ENCODE measurements at regions not wholly inside any gene's neighbourhood (a gene's known extent, or its start where the extent isn't known, plus 50 kb on each side); places are given as distances from the start of the nearest gene placed in this dataset.

DNA sequence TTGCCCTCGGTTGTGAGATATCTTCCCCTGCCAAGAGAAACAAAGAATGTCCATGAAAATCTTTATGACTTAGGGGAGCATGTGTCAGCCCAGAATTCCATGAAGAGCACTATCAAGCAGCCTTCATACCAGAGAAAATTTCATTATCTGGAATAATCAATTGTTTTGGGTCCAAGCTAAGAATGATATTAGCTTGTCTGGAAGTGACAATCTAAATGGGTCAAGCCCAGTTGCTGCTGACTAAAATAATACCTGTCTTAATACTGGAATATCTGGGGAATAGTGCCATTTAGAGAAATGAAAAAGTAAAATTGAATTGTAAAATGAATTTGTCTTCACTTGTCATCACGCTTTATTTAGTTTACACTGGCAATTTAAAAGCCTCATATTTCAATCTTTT lies 407.4 kb downstream of the PLA2G4A start:
- DNase-seq (ENCODE audit: low read depth, low spot score): no peak

DNA sequence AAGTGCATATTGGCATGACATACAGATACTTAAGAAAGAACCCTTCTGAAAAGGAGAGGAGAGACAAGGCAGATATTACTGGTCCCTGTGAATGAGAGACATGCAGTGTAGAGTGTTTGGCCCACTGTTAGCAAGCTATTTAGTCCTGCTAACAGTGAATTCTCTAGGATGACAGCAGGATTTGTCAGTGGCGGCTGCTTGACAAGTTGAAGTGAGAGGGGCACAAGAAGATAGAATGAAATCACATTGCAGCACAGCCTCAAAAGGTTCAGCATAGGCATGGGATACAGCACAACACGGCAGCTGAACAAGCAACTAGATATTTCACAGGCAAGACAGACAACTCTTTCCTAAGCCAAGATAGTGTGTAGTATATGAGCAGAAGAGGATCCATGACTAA lies 407.9 kb downstream of the PLA2G4A start:
- no peak for DNase-seq (ENCODE audit: low read depth, low spot score)

DNA sequence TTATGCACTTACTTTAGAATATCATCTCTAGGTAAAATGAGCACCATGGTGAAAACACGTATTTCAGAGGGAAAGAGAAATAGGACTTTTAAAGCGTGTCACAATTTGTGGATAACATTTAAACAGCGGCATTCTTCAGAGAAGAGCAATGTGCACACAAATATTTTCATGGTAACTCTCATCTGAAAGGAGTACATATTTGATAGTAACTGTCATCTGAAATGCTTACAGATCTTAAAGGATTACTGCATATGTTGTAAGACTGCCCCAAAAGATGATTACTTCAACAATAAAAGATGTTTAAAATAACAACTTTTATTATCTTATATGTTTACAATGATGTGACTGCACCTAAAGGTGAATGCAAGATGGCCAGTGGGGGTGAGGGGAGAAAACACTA lies 408.8 kb downstream of the PLA2G4A start:
- DNase-seq (ENCODE audit: low read depth, low spot score): no peak

DNA sequence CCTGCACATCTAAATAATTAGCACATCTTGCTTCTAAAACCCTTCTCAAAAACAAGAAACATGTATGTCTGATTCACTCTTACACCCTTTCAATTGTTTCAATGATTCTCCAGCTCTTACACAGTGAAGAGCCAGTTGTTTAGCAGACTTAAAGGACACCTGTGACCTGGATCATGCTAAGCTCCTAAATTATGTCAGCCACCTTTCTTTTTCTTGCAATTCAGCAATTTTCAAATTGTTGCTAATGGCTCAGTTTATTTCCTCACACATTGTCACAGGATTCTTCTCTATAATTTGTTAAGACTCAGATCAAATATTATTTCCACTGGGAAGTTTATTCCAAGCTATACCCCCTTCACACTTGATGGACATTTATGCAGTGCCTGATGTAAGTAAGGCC lies 413.2 kb downstream of the PLA2G4A start:
- no peak for DNase-seq (ENCODE audit: low read depth, low spot score)

DNA sequence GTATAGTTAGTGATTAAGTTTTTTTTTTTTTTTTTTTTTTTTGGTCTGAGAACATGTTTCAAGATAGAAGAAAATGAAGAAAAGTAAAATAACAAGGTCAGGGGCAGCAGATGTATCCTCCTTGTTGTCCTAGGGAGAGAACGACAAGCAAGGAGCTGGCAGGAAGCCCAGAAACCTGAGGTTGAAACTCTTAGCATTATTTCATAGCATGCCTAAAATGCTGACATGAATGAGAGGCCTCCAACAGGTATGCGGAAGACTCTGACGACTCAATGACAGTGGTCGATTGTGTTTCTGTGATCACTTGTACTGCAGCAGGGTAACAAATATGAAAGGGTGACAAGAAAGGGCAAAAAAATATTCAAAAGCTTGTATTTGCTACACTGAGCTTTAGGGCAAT lies 415.9 kb downstream of the PLA2G4A start:
- peak; percentile 31 for DNase-seq (ENCODE audit: low read depth, low spot score)

DNA sequence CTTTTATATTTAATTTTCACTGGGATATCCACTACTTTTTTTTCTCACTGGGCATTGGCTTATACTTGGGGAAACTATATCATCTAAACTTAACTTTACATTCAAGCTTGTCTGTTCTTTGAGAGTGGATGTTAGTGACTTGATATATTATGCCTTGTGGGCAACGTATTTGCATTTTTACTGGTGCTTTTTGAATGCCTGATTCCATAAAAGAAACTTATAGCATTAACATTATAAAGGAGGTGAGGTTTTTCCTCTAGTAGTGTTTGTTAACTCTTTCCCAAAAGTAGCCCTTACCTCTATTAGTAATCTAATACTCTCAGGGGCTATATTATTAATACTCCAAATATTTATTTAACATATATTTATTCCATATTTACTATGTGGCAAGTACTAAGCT lies 416.5 kb downstream of the PLA2G4A start:
- DNase-seq (ENCODE audit: low read depth, low spot score): no peak

DNA sequence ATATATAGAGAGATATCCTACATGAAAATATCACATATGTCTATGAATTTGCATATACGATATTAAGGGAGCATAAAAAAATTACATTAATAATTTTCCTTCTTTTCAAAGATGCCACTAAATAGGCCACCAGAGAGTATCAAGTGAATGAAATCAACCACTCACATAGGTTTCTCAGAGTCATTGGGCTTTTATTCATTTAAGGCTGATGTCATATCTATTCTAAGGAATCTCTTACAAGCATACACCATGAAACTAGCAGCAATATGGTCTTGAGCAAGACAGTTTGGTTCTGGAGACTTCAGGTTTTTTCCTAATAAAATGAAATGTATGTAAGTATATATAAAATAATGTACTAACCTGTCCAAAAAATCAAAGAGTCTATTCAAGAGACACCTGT lies 420.4 kb downstream of the PLA2G4A start:
- DNase-seq (ENCODE audit: low read depth, low spot score): no peak

DNA sequence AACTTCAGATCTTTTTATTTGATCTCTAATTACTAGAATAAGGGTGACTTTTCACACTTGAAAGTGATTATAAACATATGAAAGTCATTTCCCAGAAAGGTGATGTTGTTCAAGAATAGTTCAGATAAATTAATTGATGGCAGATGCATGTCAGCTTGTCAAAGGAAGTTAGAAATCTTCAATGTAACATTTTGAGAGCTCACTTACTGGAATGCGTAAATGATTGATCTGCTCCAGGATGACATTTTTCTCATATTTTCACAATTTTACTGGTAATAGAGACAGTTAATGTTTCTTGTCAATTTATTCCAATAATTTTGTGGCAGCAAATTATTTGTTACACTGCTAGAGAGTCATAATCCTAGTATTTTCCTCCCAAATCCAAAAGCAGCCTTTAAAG lies 424.2 kb downstream of the PLA2G4A start:
- DNase-seq (ENCODE audit: low read depth, low spot score): no peak

DNA sequence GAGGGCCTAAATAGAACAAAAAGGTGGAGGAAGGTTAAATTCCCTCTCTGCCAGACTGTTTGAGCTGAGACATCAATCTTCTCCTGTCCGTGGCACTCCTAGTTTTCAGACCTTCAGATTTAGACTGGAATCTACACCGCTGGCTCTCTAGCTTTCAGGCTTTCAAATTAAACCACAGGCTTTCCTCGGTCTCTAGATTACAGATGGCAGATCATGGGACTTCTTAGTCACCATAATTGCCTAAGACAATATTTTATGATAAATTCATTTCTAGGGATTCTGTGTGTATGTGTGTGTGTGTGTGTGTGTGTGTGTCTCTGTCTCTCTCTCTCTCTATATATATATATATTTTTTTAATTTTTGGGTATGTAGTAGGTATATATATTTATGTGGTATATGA lies 428.7 kb downstream of the PLA2G4A start:
- DNase-seq (ENCODE audit: low read depth, low spot score): no peak

DNA sequence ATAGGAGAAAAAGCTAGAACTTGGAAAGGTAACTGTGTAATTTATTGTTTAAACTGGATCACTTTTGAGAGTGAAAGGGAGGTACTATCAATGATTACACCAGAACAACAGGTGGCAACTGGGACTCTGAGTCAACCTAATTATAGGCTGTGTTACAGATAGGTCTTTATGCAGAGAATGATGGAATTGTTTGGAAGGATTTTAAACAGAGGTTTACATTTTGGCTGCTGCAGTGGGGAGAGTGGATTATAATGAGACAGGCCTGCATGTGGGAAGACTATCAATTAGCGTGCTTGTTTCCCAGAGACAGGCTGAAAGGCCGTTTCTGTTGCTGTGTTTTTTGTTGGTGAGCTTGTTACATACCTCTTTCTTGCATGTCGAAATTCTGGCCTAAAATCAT lies 432.9 kb downstream of the PLA2G4A start:
- peak; percentile 18 for DNase-seq (ENCODE audit: low read depth, low spot score)

DNA sequence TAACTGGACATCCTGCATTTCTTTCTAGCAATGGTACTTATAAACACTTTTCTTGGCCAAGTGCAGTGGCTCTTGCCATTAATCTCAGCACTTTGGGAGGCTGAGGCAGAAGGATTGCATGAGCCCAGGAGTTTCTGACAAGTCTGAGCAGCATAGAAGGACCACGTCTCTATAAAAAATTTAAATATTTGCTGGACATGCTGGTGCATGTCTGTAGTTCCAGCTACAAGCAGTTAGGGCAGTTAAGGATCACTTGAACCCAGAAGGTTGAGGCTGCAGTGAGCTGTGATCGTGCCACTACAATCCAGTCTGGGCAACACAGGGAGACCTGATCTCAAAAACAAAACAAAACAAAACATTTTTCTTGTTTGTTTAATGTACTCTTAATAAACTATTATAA lies 434.0 kb downstream of the PLA2G4A start:
- DNase-seq (ENCODE audit: low read depth, low spot score): no peak

DNA sequence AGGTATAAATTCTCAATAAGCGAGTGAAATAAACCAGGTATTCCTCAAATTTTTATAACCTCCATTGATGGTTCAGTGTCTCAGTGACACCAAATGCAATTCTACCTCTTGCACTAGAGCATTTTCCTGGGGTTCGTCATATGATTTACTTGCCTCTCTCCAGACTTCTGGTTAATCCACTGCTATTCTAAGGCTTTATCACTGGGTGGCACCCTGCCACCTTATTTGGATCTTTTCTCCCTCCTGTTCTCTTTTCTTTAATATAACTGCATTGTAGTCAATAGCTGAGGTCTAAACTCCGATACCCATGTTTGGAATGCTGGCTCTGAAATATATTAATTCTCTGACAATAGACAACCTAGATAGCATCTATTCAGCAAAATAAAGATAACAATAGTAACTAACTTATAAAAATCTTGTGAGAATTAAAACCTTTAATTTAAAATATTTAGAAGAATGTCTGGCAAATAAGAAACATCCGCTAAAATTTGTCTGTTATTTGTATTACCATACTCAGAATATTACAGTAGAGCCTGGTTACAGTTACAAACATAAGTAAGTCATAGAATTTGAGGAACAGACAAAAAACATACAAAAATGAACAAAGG lies 436.4 kb downstream of the PLA2G4A start:
- peak; percentile 79 for DNase-seq (ENCODE audit: low read depth, low spot score)

DNA sequence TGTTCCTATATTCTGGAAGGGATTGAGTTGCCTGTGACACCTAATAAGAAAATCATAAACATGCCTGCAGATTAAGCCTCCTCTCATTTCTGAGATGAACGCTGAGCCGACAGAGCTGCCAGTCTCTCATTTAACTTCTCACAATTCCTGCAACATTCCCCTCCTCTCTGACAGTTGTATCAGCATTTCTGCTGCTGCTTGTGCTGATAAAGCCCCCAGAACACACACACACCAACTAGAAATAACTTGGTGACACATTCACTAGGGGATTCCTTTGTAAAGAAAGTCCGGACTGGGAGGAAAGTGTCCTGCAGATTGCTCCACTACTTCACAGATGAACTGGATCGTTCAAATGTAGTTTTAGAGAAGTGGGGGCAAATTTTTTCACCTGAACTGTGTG lies 437.3 kb downstream of the PLA2G4A start:
- DNase-seq (ENCODE audit: low read depth, low spot score): no peak

DNA sequence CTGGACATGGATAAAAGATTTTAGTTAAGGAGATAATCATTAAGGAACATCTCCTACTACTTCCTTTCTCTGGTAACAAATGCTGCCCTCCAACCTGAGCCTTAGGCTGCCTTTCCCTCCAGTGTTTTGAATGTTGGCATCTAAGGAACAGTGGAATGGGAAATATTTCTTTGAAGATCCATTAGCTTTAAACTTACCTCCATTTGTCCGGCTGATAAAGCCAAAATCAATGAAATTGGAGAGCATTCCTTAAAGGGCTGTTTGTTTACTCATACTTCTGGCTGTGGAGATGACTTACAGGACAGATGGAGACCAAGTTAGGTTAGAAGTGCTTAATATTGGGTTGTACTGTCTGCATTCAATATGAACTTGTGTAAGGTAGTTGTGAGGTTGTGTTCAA lies 439.1 kb downstream of the PLA2G4A start:
- no peak for DNase-seq (ENCODE audit: low read depth, low spot score)

DNA sequence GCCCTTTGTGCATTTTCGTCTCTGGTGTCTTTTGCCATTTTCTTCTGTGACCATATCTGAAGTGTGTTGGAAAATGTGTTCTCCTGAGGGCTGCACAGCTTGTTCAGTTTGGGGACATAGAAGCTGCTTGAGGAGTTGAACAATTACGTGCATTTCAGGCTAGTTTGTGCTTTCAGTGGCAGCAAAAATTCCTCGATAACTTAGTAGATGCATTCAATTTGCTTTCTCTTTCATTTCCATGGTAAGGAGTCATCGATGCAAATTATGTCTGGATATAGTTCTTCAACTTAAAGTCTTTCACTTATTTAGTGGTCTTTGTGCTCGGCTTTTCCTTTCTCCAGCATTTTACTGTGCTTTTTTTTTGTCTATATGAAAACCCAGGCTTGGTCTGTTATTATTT lies 441.5 kb downstream of the PLA2G4A start:
- no peak for DNase-seq (ENCODE audit: low read depth, low spot score)

DNA sequence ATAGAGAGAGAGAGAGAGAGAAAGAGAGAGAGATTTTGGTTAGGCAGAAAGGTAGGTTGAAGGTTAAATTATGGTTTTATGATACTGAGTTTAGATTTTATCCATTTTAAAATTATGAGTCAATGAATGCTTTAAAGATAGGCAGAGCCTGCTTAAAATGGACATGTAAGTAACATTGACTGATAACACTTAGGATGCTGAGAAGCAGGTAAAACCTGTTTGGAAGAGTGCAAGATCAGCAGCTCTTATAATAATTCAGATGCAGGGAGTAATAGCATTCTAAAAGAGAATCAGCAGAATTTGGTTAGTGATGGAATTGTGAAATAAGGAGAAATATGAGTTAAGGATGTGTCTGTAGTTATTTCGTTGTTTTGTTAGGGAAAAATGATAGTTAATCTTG lies 446.6 kb downstream of the PLA2G4A start:
- no peak for DNase-seq (ENCODE audit: low read depth, low spot score)

DNA sequence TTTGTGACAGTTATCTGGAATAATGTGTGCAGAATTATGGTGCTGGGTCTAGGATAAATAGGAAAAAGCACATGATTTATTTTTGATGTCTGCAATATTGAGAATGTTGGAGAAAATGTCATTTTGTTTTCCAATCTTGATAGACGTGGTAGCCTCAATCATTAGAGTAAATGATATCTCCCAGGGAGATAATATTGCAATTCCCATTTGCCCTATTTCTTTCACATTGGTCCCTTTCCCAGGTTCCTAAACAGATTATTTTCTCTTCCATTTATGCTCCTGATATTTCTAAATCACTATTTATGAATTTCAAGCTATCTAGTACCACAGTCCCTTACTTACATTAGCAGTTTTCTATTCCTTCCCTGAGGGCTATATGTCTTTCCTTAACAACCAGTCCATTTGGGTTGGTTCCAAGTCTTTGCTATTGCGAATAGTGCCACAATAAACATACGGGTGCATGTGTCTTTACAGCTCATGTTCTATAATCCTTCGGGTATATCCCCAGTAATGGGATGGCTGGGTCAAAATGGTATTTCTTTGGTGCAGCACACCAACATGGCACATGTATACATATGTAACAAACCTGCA lies 447.3 kb downstream of the PLA2G4A start:
- DNase-seq (ENCODE audit: low read depth, low spot score): no peak

DNA sequence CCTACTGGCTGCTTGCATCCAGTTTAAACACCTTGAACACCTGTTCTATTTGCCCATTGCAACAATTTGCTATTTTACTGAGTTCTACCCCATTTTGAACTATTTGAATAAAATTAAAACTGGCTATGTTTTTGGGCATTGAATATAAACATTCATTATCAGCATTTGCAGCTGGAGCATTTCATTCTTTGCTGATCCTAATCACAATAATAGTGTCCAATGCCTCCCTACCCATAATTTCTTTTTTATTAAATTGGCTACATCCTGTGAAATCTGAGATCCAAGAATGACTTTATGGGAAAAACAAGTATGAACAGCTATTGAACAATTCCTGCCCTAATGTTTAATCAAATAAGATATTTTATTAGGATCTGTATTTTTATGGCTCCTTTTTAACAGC lies 447.9 kb downstream of the PLA2G4A start:
- DNase-seq (ENCODE audit: low read depth, low spot score): no peak

DNA sequence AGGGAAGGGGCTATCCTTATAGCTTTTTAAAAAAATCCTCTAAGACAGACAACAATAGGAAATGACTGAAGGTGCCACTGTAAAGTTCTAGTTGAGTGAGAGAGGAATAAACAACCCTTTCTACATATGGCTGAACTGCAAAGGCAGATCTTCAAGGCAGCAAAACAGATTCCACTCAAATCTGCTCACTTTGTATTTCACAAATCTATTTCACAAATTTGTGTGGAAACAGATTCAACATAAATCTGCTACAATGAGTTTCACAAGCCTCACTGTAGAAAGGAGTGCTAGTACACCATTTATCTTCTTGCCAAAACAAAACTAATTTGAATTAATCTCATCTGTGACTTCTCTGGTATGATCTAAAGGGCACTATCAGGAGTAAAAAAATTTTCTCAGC lies 451.3 kb downstream of the PLA2G4A start:
- DNase-seq (ENCODE audit: low read depth, low spot score): no peak

DNA sequence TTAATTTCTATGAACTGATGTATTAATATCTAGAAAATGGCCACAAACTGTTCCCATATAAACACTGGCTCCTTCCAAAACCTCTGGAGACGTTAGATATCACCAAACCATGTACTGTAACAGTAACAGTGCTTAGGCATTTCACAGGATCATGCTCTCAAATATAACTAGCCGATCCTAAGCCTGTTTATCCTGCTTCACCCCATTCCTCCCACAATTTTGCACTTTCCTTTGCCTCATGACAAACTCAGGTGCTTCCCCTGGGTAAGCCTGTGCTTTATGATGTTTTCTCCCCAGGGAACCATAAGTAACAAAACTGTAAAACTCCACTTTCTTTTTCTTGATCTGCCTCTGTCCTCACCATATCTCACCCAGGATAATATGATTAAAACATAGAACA lies 452.3 kb downstream of the PLA2G4A start:
- no peak for DNase-seq (ENCODE audit: low read depth, low spot score)

DNA sequence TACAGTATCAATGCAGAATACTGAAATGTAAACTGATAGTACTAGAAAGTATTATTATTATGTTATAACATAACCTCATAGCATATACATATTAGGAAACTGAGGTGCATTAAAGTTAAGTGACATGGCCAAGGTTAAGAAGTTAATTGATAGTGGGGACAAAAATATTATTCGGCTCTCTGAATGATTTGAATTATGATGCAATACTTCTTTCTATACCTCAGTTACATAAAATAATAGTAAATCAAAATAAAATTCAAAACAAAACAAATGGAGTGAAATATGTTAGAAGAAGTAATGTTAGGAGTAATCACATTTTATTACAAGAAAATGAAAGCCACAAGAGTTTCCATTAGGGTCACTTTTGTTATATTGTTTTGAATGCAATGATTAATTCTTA lies 455.2 kb downstream of the PLA2G4A start:
- DNase-seq (ENCODE audit: low read depth, low spot score): no peak

DNA sequence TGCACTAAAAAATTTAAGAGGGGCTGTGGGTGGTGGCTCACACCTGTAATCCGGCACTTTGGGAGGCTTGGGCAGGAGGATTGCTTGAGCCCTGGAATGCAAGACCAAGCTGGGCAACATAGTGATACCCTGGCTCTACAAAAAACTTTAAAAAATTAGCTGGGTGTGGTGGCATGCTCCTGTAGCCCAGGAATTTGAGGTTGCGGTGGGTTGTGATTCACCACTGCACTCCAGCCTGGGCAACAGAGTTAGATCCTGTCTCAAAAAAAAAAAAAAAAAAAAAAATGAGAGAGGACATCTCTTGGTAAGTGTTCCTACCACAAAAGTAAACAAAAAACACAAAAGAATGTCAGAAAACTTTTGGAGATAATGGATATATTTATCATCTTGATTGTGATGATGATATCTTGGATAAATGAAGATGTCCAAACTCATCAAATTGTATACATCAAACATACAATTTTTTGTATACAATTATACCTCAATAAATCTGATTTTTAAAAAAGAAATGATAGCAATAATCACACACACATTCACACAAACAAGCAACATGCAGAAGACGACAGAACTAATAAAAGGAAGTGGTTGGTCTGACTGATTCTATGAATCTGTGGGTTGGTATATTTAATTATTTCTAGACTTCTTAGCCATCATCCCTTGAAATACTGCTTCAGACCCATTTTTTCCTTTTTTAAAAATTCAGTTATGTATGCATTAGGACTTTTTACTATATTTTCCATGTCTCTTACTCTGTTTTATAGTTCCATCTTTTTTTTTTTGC lies 465.9 kb downstream of the PLA2G4A start:
- no peak for DNase-seq (ENCODE audit: low read depth, low spot score)

DNA sequence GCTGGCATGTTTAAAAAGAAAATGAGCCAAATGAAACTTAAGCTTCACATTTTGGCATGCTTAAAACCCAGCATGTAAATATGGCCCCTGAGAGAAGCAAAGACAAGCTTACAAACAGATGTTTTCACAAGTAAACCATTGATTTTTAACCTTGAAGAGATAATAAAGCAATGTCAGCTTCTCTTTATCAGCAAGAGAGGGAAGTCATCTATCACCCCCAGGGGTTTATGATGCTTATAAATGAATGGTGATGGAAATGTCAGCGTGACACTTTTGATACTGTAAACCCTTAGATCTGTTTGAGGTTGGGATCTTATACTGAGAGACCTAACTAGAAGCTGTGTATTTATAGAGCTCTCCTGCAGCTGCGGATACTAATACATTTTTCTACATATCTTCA lies 471.3 kb downstream of the PLA2G4A start:
- DNase-seq (ENCODE audit: low read depth, low spot score): no peak
